HL-60 (cell line): ENCODE measurements at regions not wholly inside any gene's neighbourhood (a gene's known extent, or its start where the extent isn't known, plus 50 kb on each side); places are given as distances from the start of the nearest gene placed in this dataset.

Experiments
- DNase-seq, 2 experiments: peaks; one replicate each; pipeline ENCODE4 v3.0.0-alpha.2; 2010 to 2020; ENCODE audit warnings: low read depth in 1 of 2, low spot score in 1 of 2
- H3K27ac ChIP-seq: fragments of 250-450 bp; sonication (Bioruptor Pico); replicated peaks from 2 replicates; pipeline ENCODE4 v1.5.1; 2020; ENCODE audit warnings: mild to moderate bottlenecking, moderate library complexity
- H3K27me3 ChIP-seq: fragments of 250-450 bp; sonication (Bioruptor Pico); 2 replicates; pipeline ENCODE4 v1.5.1; 2021; ENCODE audit warnings: mild to moderate bottlenecking, moderate library complexity; ENCODE audit not compliant: insufficient read depth, poor library complexity, severe bottlenecking
- H3K4me3 ChIP-seq: replicated peaks from 2 replicates; pipeline ENCODE4 v1.5.1; 2011; ENCODE audit warnings: mild to moderate bottlenecking, control low read depth, low read length; ENCODE audit not compliant: insufficient read depth
- CTCF ChIP-seq: IDR thresholded peaks from one replicate; pipeline ENCODE4 v1.5.1; 2011; ENCODE audit warnings: low read length, control low read depth, inconsistent platforms; ENCODE audit not compliant: insufficient read depth
- GABPA ChIP-seq: IDR thresholded peaks from 2 replicates; pipeline ENCODE4 v1.6.1; 2012; ENCODE audit warnings: low read depth
- POLR2AphosphoS5 ChIP-seq: IDR thresholded peaks from 2 replicates; pipeline ENCODE4 v1.6.1; 2012; ENCODE audit warnings: low read depth
- REST ChIP-seq: IDR thresholded peaks from 2 replicates; pipeline ENCODE4 v1.6.1; 2012; ENCODE audit warnings: low read depth; ENCODE audit not compliant: insufficient replicate concordance
- SPI1 ChIP-seq: IDR thresholded peaks from 2 replicates; pipeline ENCODE4 v1.6.1; 2012; ENCODE audit warnings: low read depth, mild to moderate bottlenecking, borderline replicate concordance

GRCh38 chr2:81576713-81577112, 1272.2 kb upstream of the LRRTM1 start:
- no peak for DNase-seq
- no peak for TF ChIP-seq SPI1
- Histone ChIP-seq H3K4me3 (no peak overlapping the region), H3K27ac (no peak overlapping the region), H3K27me3 (no peaks in the 10 kb centered on the region)

DNA sequence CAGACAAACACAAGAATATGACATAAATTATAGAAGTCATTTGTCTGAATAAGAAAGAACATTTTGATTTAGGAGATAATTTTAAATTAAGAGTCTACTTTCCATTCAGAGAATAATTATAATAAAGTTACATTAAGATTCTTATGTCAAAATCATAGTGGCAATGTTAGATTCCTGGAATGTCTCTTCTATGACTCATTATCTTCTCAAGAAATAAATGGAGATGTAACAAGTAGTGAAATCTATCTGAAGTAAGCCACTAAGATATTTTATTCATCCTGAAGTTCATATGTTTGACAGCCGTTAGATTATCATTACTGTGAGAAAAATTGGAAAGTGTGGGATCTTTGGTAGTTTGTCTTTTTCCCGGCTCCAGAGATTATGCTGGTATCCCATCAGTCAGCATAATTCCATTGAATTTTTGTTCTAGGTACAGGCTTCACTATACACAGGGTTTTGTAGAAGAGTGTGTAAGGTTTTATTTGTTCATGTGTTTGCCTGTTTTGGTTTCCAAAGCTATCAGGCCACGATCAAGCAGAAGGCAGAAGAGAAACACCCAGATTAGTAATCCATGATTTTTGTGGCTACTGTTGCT, 1246.6 kb upstream of the LRRTM1 start:
- H3K27ac ChIP-seq, result no peak overlapping the region
- DNase-seq, result no peak
- H3K4me3 ChIP-seq, result no peak overlapping the region
- no peak for TF ChIP-seq SPI1
- no peak for TF ChIP-seq GABPA
- TF ChIP-seq POLR2AphosphoS5, result no peak
- no peak for TF ChIP-seq REST
- TF ChIP-seq CTCF, result no peak
- H3K27me3 ChIP-seq, result no peaks in the 10 kb centered on the region

DNA sequence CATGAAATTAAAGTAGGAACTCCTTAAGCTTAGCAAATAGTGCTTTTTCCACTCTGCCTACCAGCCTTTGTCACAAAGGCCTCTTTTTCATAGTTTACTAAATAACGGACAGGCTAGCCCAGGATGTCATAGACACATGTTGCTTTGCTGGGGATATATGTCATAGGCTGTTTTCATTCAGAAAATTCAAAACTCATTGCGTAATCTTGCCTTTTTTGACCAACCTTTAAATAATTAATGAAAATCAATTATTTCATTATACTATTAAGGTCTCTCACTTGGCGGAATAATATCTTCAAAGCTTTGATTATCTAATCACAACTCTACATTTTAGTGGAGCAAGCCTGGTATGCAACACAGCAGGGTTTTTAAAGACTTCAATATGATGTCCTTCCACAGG, 1245.7 kb upstream of the LRRTM1 start:
- no peak for DNase-seq
- TF ChIP-seq POLR2AphosphoS5 (no peak), CTCF (no peak), SPI1 (no peak), GABPA (no peak), REST (no peak)
- Histone ChIP-seq H3K4me3 (no peak overlapping the region), H3K27ac (no peak overlapping the region), H3K27me3 (no peaks in the 10 kb centered on the region)

DNA sequence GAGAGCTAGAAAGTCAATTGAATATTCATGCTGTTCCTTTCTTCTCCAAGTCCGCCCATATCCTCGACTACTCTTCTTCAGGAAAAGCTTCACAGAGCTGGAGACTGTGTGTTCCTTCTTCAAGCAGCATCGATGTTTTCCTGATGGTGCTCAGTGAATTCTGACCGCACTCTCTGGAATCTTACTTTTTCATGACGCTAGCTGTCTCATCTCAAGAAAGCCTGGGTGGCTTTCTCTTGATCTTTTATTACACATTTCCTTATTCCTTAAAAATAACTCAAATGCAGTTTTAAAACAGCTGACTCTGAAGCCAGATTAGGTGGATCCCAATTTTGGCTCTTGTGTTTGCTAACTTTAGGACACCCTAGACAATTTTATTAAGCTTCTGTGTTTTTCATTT, 1245.1 kb upstream of the LRRTM1 start:
- no peak for TF ChIP-seq POLR2AphosphoS5
- TF ChIP-seq REST, result no peak
- no peak for TF ChIP-seq SPI1
- TF ChIP-seq GABPA, result no peak
- no peak for TF ChIP-seq CTCF
- Histone ChIP-seq H3K4me3 (no peak overlapping the region), H3K27me3 (no peaks in the 10 kb centered on the region), H3K27ac (no peak overlapping the region)
- no peak for DNase-seq
